ENCODE measurements at regions not wholly inside any gene's neighbourhood (a gene's known extent, or its start where the extent isn't known, plus 50 kb on each side); places are given as distances from the start of the nearest gene placed in this dataset.

DNA sequence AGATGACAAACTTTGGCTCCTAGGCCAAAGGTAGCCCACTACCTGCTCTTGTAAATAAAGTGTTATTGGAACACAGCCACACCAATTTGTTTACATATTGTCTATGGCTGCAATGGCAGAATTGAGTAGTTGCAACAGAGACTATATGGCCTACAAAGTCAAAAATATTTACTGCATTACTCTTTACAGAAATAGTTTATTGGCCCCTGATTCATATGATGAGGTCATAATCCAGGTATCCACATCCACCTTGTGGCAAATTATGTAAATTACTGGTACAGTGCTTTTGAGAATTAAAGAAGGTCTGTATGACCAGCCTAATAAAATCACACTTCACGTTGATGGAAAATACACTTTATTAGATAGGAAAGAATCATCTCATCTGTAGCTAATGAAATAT is 337.0 kb upstream of the DDX53 start:
- DNase-seq (ENCODE audit: low read depth in 1 of 2, low spot score in 1 of 2) (no peak), FAIRE-seq (no peak), ATAC-seq (no peak)
- Histone ChIP-seq H3K4me1 (no peaks in the 10 kb centered on the region), H3K4me3 (no peak overlapping the region), H3K4me2 (no peak overlapping the region), H3K9me3 (no peaks in the 10 kb centered on the region), H3K27ac (no peak overlapping the region)
- POLR2A ChIA-PET: no interaction called here
- TF ChIP-seq KDM5A (IDR thresholded peaks at IDR 0.05) (no peak), TP53 (CRISPR knock-in tag; IDR thresholded peaks at IDR 0.05) (no peak), USF2 (IDR thresholded peaks at IDR 0.05) (no peak), CBX2 (IDR thresholded peaks at IDR 0.05; ENCODE audit: borderline replicate concordance, low read depth) (no peak), HDAC2 (IDR thresholded peaks at IDR 0.05) (no peak), FOSB (CRISPR knock-in tag; IDR thresholded peaks at IDR 0.05) (no peak), HOXB5 (CRISPR knock-in tag; IDR thresholded peaks at IDR 0.05) (no peak)
- TF ChIP-seq, protein P1, sequence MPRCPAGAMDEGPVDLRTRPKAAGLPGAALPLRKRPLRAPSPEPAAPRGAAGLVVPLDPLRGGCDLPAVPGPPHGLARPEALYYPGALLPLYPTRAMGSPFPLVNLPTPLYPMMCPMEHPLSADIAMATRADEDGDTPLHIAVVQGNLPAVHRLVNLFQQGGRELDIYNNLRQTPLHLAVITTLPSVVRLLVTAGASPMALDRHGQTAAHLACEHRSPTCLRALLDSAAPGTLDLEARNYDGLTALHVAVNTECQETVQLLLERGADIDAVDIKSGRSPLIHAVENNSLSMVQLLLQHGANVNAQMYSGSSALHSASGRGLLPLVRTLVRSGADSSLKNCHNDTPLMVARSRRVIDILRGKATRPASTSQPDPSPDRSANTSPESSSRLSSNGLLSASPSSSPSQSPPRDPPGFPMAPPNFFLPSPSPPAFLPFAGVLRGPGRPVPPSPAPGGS (IDR thresholded peaks at IDR 0.05): no peak
- CTCF ChIA-PET: no interaction called here
- WGBS (ENCODE audit: missing lambda C conversion rate): 48% methylated on average over 1 of the region's 1 CpG

DNA sequence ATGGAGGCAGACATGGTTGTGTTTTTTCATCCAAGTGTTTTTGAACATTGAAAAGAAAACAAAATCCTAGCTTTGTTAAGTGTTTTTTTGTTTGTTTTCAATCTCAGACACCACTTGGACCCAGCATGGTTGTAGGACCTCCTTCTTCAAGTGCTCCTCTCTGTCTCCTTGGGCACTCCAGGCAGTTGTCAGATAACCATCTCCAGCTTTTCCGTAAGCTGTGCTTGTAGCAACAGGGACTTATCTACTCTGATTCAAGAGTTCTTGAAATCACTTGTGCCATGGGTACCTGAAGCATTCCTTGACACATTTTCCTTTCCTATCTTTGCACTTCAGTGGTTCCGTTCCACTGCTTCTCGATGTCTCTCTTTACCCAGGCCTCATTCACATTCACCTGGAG is 334.9 kb upstream of the DDX53 start:
- DNase-seq (ENCODE audit: low read depth in 1 of 2, low spot score in 1 of 2): no peak
- 58% methylated on average over 3 of the region's 3 CpGs for WGBS (ENCODE audit: missing lambda C conversion rate)
- Histone ChIP-seq H3K9me3 (no peaks in the 10 kb centered on the region), H3K4me1 (no peaks in the 10 kb centered on the region), H3K4me2 (no peak overlapping the region), H3K27ac (no peak overlapping the region), H3K4me3 (no peak overlapping the region)
- no peak for TF ChIP-seq MYC (IDR thresholded peaks at IDR 0.05; ENCODE audit: borderline replicate concordance, low read length)
- no peak for TF ChIP-seq PHF8 (IDR thresholded peaks at IDR 0.05; ENCODE audit: borderline replicate concordance, low read depth)
- TF ChIP-seq, protein P2, sequence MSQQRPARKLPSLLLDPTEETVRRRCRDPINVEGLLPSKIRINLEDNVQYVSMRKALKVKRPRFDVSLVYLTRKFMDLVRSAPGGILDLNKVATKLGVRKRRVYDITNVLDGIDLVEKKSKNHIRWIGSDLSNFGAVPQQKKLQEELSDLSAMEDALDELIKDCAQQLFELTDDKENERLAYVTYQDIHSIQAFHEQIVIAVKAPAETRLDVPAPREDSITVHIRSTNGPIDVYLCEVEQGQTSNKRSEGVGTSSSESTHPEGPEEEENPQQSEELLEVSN (IDR thresholded peaks at IDR 0.05; ENCODE audit: borderline replicate concordance, low read depth): no peak
- no peak for TF ChIP-seq ZSCAN20 (CRISPR knock-in tag; IDR thresholded peaks at IDR 0.05)
- TF ChIP-seq, protein P3, sequence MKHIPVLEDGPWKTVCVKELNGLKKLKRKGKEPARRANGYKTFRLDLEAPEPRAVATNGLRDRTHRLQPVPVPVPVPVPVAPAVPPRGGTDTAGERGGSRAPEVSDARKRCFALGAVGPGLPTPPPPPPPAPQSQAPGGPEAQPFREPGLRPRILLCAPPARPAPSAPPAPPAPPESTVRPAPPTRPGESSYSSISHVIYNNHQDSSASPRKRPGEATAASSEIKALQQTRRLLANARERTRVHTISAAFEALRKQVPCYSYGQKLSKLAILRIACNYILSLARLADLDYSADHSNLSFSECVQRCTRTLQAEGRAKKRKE (CRISPR knock-in tag; IDR thresholded peaks at IDR 0.05; ENCODE audit: low read depth): no peak
- no peak for TF ChIP-seq HOXB5 (CRISPR knock-in tag; IDR thresholded peaks at IDR 0.05)
- no peak for TF ChIP-seq POLR2A (IDR thresholded peaks at IDR 0.05; ENCODE audit: low read length)
- TF ChIP-seq HOXB13 (CRISPR knock-in tag; IDR thresholded peaks at IDR 0.05; ENCODE audit: low read depth): no peak
- TF ChIP-seq SMC3 (IDR thresholded peaks at IDR 0.05): no peak
- TF ChIP-seq HDAC2 (IDR thresholded peaks at IDR 0.05): no peak
- TF ChIP-seq CBX2 (IDR thresholded peaks at IDR 0.05; ENCODE audit: borderline replicate concordance, low read depth): no peak
- TF ChIP-seq ZNF302 (CRISPR knock-in tag; IDR thresholded peaks at IDR 0.05): no peak
- POLR2A ChIA-PET: no interaction called here
- CTCF ChIA-PET: no interaction called here
- FAIRE-seq: no peak
- ATAC-seq: no peak

DNA sequence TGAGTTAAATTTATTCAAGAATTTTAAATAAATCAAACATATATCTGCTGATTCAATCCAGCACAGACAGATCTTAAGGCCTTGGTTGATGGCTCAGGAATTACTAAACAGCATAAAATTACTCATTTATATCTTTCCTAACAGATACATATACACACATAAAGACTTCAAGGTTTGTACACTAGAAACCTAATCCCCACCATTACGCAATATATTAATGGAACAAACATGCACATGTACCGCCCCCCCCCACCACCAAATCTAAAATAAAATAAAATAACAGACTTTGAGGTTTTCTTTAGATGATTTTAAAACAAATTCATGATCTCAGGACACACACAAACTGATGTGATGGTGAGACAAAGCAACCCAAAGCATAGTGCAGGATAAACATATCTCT is 333.9 kb upstream of the DDX53 start:
- Histone ChIP-seq H3K9me3 (no peaks in the 10 kb centered on the region), H3K4me1 (no peaks in the 10 kb centered on the region), H3K4me2 (no peak overlapping the region), H3K4me3 (no peak overlapping the region), H3K27ac (no peak overlapping the region)
- CTCF ChIA-PET: interaction anchor here (1.0 kb wide), 1 partner anchor 530 kb away, joined by 4 read pairs; no protein-coding TSS in a partner anchor
- no peak for ATAC-seq
- WGBS (ENCODE audit: missing lambda C conversion rate): 2% methylated on average over 2 of the region's 2 CpGs
- FAIRE-seq: no peak
- no peak for DNase-seq (ENCODE audit: low read depth in 1 of 2, low spot score in 1 of 2)
- POLR2A ChIA-PET: no interaction called here
- no peak for TF ChIP-seq CHD2 (IDR thresholded peaks at IDR 0.05; ENCODE audit: low read length, partially characterized antibody)
- TF ChIP-seq SMC3 (IDR thresholded peaks at IDR 0.05): no peak
- TF ChIP-seq HOXB5 (CRISPR knock-in tag; IDR thresholded peaks at IDR 0.05): no peak
- TF ChIP-seq MAFK (IDR thresholded peaks at IDR 0.05; ENCODE audit: partially characterized antibody): no peak
- no peak for TF ChIP-seq HOXB13 (CRISPR knock-in tag; IDR thresholded peaks at IDR 0.05; ENCODE audit: low read depth)
- no peak for TF ChIP-seq FOSL2 (IDR thresholded peaks at IDR 0.05)
- TF ChIP-seq FOSL2 (CRISPR knock-in tag; IDR thresholded peaks at IDR 0.05): no peak
- no peak for TF ChIP-seq HEYL (CRISPR knock-in tag; IDR thresholded peaks at IDR 0.05)
- no peak for TF ChIP-seq PBX3 (IDR thresholded peaks at IDR 0.05)
- TF ChIP-seq BHLHE40 (IDR thresholded peaks at IDR 0.05; ENCODE audit: low read depth, low read length): no peak
- TF ChIP-seq MAX (IDR thresholded peaks at IDR 0.05): no peak
- TF ChIP-seq, protein P4, sequence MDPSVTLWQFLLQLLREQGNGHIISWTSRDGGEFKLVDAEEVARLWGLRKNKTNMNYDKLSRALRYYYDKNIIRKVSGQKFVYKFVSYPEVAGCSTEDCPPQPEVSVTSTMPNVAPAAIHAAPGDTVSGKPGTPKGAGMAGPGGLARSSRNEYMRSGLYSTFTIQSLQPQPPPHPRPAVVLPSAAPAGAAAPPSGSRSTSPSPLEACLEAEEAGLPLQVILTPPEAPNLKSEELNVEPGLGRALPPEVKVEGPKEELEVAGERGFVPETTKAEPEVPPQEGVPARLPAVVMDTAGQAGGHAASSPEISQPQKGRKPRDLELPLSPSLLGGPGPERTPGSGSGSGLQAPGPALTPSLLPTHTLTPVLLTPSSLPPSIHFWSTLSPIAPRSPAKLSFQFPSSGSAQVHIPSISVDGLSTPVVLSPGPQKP (IDR thresholded peaks at IDR 0.05; ENCODE audit: low read depth, low read length): no peak
- no peak for TF ChIP-seq FOSB (CRISPR knock-in tag; IDR thresholded peaks at IDR 0.05)
- TF ChIP-seq HDAC2 (IDR thresholded peaks at IDR 0.05): no peak
- TF ChIP-seq MYC (IDR thresholded peaks at IDR 0.05; ENCODE audit: borderline replicate concordance, low read length): no peak
- no peak for TF ChIP-seq USF2 (IDR thresholded peaks at IDR 0.05)
- TF ChIP-seq, protein P5, sequence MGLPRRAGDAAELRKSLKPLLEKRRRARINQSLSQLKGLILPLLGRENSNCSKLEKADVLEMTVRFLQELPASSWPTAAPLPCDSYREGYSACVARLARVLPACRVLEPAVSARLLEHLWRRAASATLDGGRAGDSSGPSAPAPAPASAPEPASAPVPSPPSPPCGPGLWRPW (IDR thresholded peaks at IDR 0.05): no peak
- no peak for TF ChIP-seq ZC3H11A (IDR thresholded peaks at IDR 0.05)
